C4-2B (cell line): ENCODE measurements at regions not wholly inside any gene's neighbourhood (a gene's known extent, or its start where the extent isn't known, plus 50 kb on each side); places are given as distances from the start of the nearest gene placed in this dataset.

ENCODE experiments used
- CTCF ChIP-seq: fragments of 450-650 bp; conservative IDR thresholded peaks from 2 replicates; pipeline ENCODE4 v1.5.1; 2017; ENCODE audit warnings: mild to moderate bottlenecking
- ZFX ChIP-seq: fragments of 450-650 bp; IDR thresholded peaks from 2 replicates; pipeline ENCODE4 v1.6.1; 2017

- TF ChIP-seq CTCF: no peak
- TF ChIP-seq ZFX: no peak
Measured at GRCh38 chr18:66317243-66318090, 286.4 kb downstream of the CDH19 start.
